HL-60 (cell line): ENCODE measurements at regions not wholly inside any gene's neighbourhood (a gene's known extent, or its start where the extent isn't known, plus 50 kb on each side); places are given as distances from the start of the nearest gene placed in this dataset.

Experiments used
- CTCF ChIP-seq: IDR thresholded peaks from one replicate; pipeline ENCODE4 v1.5.1; 2011; ENCODE audit warnings: low read length, control low read depth, inconsistent platforms; ENCODE audit not compliant: insufficient read depth
- GABPA ChIP-seq: IDR thresholded peaks from 2 replicates; pipeline ENCODE4 v1.6.1; 2012; ENCODE audit warnings: low read depth
- POLR2AphosphoS5 ChIP-seq: IDR thresholded peaks from 2 replicates; pipeline ENCODE4 v1.6.1; 2012; ENCODE audit warnings: low read depth
- REST ChIP-seq: IDR thresholded peaks from 2 replicates; pipeline ENCODE4 v1.6.1; 2012; ENCODE audit warnings: low read depth; ENCODE audit not compliant: insufficient replicate concordance
- SPI1 ChIP-seq: IDR thresholded peaks from 2 replicates; pipeline ENCODE4 v1.6.1; 2012; ENCODE audit warnings: low read depth, mild to moderate bottlenecking, borderline replicate concordance

- TF ChIP-seq CTCF (no peak), POLR2AphosphoS5 (no peak), REST (no peak), GABPA (no peak), SPI1 (no peak)
Measured at GRCh38 chr7:66426332-66426731, 202.3 kb upstream of the KCTD7 start.
